HFFc6 (cell line): ENCODE measurements at regions not wholly inside any gene's neighbourhood (a gene's known extent, or its start where the extent isn't known, plus 50 kb on each side); places are given as distances from the start of the nearest gene placed in this dataset.

Experiments used
- DNase-seq: peaks from one replicate; pipeline ENCODE4 v3.0.0-alpha.2; 2018
- H3K27ac Mint-ChIP-seq: 2 replicates; pipeline ENCODE4 v1.8.0; 2020; ENCODE audit warnings: mild to moderate bottlenecking, mixed read lengths
- H3K27me3 Mint-ChIP-seq: 2 replicates; pipeline ENCODE4 v1.8.0; 2021; ENCODE audit warnings: mild to moderate bottlenecking, moderate library complexity, mixed read lengths; ENCODE audit not compliant: insufficient read depth
- H3K36me3 Mint-ChIP-seq: 2 replicates; pipeline ENCODE4 v1.8.0; 2021; ENCODE audit warnings: low read depth, mixed read lengths
- H3K4me1 Mint-ChIP-seq: 2 replicates; pipeline ENCODE4 v1.8.0; 2020; ENCODE audit warnings: low read depth, mixed read lengths
- H3K4me3 Mint-ChIP-seq: 2 replicates; pipeline ENCODE4 v1.8.0; 2020; ENCODE audit warnings: mild to moderate bottlenecking, moderate library complexity, mixed read lengths
- H3K9me3 Mint-ChIP-seq: 2 replicates; pipeline ENCODE4 v1.8.0; 2020; ENCODE audit warnings: mild to moderate bottlenecking, mixed read lengths
- CTCF ChIP-seq: fragments of 200-600 bp; sonication (generic); IDR thresholded peaks from 2 replicates; pipeline ENCODE4 v1.5.0; 2021; ENCODE audit warnings: antibody characterized with exemption, mild to moderate bottlenecking

GRCh38 chr12:113720629-113721028, 245.5 kb downstream of the RBM19 start:
- Mint-ChIP-seq H3K27me3 (peaks cover 3% of the 10 kb centered on the region), H3K36me3 (no peaks in the 10 kb centered on the region), H3K9me3 (no peaks in the 10 kb centered on the region; the same call in 1 of the 2 replicates), H3K4me3 (no peak overlapping the region), H3K27ac (no peak overlapping the region), H3K4me1 (peaks cover 9% of the 10 kb centered on the region)
- no peak for DNase-seq
- TF ChIP-seq CTCF = no peak

GRCh38 chr12:113719911-113720591, 246.1 kb downstream of the RBM19 start:
- Mint-ChIP-seq H3K27me3 (peaks cover 3% of the 10 kb centered on the region), H3K36me3 (no peaks in the 10 kb centered on the region), H3K4me1 (peaks cover 9% of the 10 kb centered on the region), H3K4me3 (no peak overlapping the region), H3K9me3 (no peaks in the 10 kb centered on the region; the same call in 1 of the 2 replicates), H3K27ac (no peak overlapping the region)
- TF ChIP-seq CTCF = no peak
- DNase-seq = no peak

GRCh38 chr12:113713156-113713555, 241.5 kb upstream of the LHX5 start:
- H3K36me3 Mint-ChIP-seq = no peaks in the 10 kb centered on the region
- no peak for DNase-seq
- H3K27ac Mint-ChIP-seq = no peak overlapping the region
- peaks cover 4% of the 10 kb centered on the region; the same call in 1 of the 2 replicates for H3K4me1 Mint-ChIP-seq
- no peak overlapping the region for H3K4me3 Mint-ChIP-seq
- peaks cover 8% of the 10 kb centered on the region; the same call in 1 of the 2 replicates for H3K9me3 Mint-ChIP-seq
- peaks cover 29% of the 10 kb centered on the region for H3K27me3 Mint-ChIP-seq
- TF ChIP-seq CTCF = no peak

- H3K4me1 Mint-ChIP-seq = no peaks in the 10 kb centered on the region
- no peak overlapping the region for H3K27ac Mint-ChIP-seq
- DNase-seq = no peak
- H3K36me3 Mint-ChIP-seq = no peaks in the 10 kb centered on the region
- no peak for TF ChIP-seq CTCF
- H3K4me3 Mint-ChIP-seq = no peak overlapping the region
- H3K27me3 Mint-ChIP-seq = peaks cover 30% of the 10 kb centered on the region
- H3K9me3 Mint-ChIP-seq = peaks cover 8% of the 10 kb centered on the region; the same call in 1 of the 2 replicates
Measured at GRCh38 chr12:113712481-113712880, 240.8 kb upstream of the LHX5 start.

GRCh38 chr12:113710216-113710615, 238.5 kb upstream of the LHX5 start:
- no peak for DNase-seq
- Mint-ChIP-seq H3K4me1 (no peaks in the 10 kb centered on the region), H3K27me3 (peaks cover 39% of the 10 kb centered on the region), H3K4me3 (no peak overlapping the region), H3K36me3 (no peaks in the 10 kb centered on the region), H3K27ac (no peak overlapping the region), H3K9me3 (peaks cover 8% of the 10 kb centered on the region; the same call in 1 of the 2 replicates)
- TF ChIP-seq CTCF = no peak
